NCI-H1930 (cell line): ENCODE measurements at regions not wholly inside any gene's neighbourhood (a gene's known extent, or its start where the extent isn't known, plus 50 kb on each side); places are given as distances from the start of the nearest gene placed in this dataset.
"Not testable (repeated sequence)": the region's sequence is repeated elsewhere in the genome, so short reads cannot be mapped to it uniquely, and the experiment has no call there.

Experiments
- DNase-seq, 2 experiments: peaks; one replicate each; lab custom pipeline; 2025; lab: John Stamatoyannopoulos, UW

GRCh38 chr9:81002906-81003305, 686.4 kb downstream of the TLE1 start:
- no peak for DNase-seq

GRCh38 chr9:81002242-81002641, 687.1 kb downstream of the TLE1 start:
- DNase-seq, result no peak

- DNase-seq, result no peak
Measured at GRCh38 chr9:80995759-80996158, 693.6 kb downstream of the TLE1 start.

- no peak for DNase-seq
Measured at GRCh38 chr9:80994892-80995291, 694.5 kb downstream of the TLE1 start.

GRCh38 chr9:80985595-80985994, 703.8 kb downstream of the TLE1 start:
- DNase-seq, result not testable (repeated sequence)

GRCh38 chr9:80976403-80976802, 712.9 kb downstream of the TLE1 start:
- DNase-seq, result no peak

- DNase-seq, result not testable (repeated sequence)
Measured at GRCh38 chr9:80970377-80970776, 719.0 kb downstream of the TLE1 start.

GRCh38 chr9:80968611-80969010, 720.7 kb downstream of the TLE1 start:
- DNase-seq, result no peak

- no peak for DNase-seq
Measured at GRCh38 chr9:80964914-80965313, 724.4 kb downstream of the TLE1 start.

- no peak for DNase-seq
Measured at GRCh38 chr9:80964374-80964773, 725.0 kb downstream of the TLE1 start.

GRCh38 chr9:80957801-80958200, 731.5 kb downstream of the TLE1 start:
- no peak for DNase-seq

GRCh38 chr9:80954521-80954920, 734.8 kb downstream of the TLE1 start:
- no peak for DNase-seq

GRCh38 chr9:80952363-80952922, 736.9 kb downstream of the TLE1 start:
- DNase-seq, result no peak

- DNase-seq, result no peak
Measured at GRCh38 chr9:80951675-80952074, 737.7 kb downstream of the TLE1 start.

- DNase-seq, result no peak
Measured at GRCh38 chr9:80948876-80949275, 740.5 kb downstream of the TLE1 start.

GRCh38 chr9:80948066-80948465, 741.3 kb downstream of the TLE1 start:
- no peak for DNase-seq

- no peak for DNase-seq
Measured at GRCh38 chr9:80946496-80947170, 742.7 kb downstream of the TLE1 start.

GRCh38 chr9:80945436-80945835, 743.9 kb downstream of the TLE1 start:
- DNase-seq, result no peak

GRCh38 chr9:80937645-80938044, 751.7 kb downstream of the TLE1 start:
- DNase-seq, result no peak

GRCh38 chr9:80934095-80934494, 755.3 kb downstream of the TLE1 start:
- no peak for DNase-seq

- DNase-seq, result no peak
Measured at GRCh38 chr9:80932947-80933780, 756.2 kb downstream of the TLE1 start.

GRCh38 chr9:80932181-80932580, 757.2 kb downstream of the TLE1 start:
- no peak for DNase-seq

GRCh38 chr9:80931163-80931562, 758.2 kb downstream of the TLE1 start:
- no peak for DNase-seq
